Fibroblast of skin of abdomen (primary cell): ENCODE measurements at regions not wholly inside any gene's neighbourhood (a gene's known extent, or its start where the extent isn't known, plus 50 kb on each side); places are given as distances from the start of the nearest gene placed in this dataset.
A peak's percentile ranks its signal among the peaks of the same experiment; 100 is the strongest.
"Not testable (repeated sequence)": the region's sequence is repeated elsewhere in the genome, so short reads cannot be mapped to it uniquely, and the experiment has no call there.

Experiments
- DNase-seq: peaks from one replicate; pipeline ENCODE4 v3.0.0-alpha.2; 2013

DNA sequence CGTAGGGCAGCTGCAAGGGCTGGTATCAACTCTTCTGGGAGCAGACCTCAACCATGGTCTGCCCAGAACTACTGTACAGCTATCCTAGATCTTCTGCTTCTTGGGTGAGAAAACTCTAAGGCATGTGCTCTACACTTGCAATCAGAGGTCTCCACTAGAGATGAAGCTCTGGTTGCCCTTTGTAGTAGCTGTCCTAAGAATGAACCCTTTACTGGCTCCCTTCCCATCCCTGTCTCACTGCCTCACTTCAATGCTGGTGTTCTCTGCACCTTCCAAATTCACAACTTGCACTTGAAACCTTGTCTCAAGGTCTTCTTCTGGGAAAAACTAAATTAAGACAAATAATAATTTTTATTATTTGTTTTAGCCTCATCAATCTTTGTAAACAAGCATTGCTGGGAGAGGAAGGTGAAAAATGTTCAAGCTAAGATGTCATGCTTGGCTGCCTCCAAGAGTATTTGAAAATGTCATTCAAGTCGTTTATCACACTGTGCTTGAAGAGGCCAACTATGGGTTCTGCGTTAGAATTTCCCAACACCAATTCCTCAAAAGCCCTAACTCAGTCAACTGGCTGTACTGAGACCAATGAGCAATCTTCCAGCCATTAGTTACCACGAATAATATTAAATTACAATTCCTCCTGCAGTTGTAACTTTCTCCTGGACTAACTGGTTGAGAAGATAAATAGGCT lies 216.9 kb upstream of the ADRA1D start:
- DNase-seq: no peak

- DNase-seq: no peak
Observed at GRCh38 chr20:4465212-4465611, 216.1 kb upstream of the ADRA1D start.

- not testable (repeated sequence) for DNase-seq
Observed at GRCh38 chr20:4462801-4463200, 213.7 kb upstream of the ADRA1D start.

DNA sequence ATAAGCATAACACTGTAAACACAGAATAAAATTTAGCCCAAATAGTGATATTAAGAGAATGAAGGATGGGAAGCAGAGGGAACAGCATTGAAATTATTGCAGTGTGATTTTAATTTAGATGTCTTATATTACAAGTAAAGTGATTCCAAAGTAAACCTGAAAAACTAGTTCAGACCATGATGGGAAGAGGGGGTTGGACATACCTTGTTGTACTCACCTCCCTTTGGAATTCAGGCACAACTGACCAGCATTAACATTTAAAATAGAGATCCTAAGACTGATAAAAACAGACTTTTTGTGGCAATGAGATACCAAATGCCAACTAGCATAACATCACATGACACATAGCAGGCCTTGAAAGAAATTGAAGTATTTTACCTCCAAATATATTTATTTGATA lies 210.0 kb upstream of the ADRA1D start:
- DNase-seq: no peak

DNA sequence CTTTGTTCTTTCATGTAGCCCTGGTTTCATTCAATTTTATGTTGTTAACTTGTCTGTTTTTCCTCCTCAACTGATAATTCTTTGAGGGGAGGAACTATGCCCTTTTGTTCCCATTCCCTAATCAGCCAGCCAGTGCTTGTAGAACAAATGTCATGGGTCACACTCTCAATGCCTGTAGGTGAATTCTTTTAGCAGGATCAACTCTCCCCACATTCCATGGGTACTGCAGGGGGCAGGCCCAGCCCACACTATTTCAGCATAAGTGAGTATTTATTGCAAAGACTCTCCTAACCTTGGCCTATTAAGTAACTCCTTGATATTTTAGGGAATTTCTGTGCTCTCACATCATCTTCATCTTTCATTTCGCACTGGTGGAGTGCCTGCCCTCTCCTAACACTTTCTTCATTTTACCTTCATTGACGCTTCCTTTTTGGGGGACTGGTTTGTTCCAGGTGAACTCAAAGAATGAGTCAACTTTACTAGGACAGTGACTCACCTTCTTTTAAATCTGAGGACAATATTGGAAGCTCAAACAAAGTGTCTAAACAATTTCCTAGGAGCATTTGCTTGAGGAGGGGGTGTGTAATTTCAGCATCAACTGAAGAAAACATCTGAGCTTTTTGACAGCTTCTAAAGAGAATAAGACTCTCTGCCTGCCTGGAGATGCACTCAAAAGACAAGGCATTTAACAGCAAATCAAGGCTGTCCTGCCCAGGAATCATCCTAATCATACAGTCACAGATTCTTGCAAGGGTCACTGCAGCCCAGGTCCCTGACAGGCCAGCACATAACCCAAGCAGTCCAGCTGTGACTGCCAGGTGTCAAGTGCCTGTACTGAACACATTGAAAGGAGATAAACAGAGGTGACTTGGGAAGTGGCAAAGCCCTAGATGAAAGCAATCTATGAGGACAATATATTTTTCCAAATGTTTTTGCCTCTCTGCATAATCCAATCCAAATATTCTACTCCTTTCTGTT lies 208.8 kb upstream of the ADRA1D start:
- no peak for DNase-seq

- DNase-seq: no peak
Observed at GRCh38 chr20:4455996-4456395, 206.9 kb upstream of the ADRA1D start.

GRCh38 chr20:4455301-4455701 lies 206.2 kb upstream of the ADRA1D start:
- no peak for DNase-seq

DNA sequence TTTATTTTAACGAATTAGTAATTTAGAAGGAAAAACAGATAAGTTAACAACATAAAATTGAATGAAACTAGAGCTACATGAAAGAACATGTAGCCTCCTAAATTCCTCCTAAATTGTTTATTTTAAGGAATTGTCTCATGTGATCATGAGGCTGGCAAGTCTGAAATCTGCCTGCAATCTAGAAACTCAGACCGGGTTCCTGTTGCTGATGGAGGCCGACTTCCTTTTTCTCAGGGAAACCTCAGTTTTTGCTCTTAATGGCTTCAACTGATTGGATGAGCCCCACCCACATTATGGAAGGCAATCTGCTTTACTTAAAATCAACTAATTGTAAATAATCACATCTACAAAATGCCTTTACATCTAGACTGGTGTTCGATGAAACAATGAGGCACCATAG lies 205.0 kb upstream of the ADRA1D start:
- no peak for DNase-seq

DNA sequence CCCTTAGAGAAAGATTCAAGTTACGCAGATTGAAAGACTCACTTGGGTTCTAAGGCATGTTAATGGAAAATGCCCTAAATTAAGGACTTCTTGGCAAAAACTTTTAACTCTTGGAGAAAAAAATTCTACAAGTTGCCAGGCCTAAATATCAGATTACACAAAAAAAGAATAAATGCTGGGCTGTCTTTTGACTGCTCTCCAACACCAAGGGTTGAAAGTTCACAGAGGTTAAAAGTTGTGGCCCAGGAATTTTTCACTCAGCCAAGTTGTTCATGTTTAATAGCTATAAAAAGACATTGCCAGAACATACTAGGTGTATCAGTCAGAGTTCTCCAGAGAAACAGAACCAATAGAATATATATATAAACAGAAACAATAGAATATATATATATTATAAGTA lies 204.3 kb upstream of the ADRA1D start:
- DNase-seq: no peak

DNA sequence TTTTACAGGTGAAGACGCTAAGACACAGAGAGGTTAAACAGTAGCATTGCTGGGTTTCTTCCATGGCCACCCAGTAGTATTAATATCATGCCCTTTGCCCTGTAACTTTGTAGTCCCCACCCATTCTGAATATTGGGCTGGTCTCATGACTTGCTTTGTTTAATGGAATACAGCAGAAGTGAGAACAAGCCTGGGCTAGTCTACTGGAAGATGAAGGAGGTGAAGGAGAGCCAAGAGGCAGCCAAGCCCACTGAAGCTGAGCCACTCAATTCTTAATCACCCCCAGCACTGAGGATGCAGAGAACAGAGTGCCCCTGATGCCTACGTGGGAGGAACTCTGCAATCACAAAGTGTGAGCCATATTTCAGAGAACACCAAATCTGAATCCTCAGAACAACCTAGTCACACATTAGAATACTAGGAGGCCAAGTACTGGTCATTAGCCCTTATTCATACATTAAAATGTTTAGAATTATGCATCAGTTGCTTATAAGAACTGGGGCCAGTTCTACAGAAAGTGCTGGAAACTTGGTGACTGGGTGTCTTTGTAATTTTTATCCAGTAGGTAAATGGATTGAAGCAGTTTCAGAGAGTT lies 202.5 kb upstream of the ADRA1D start:
- DNase-seq: no peak

DNA sequence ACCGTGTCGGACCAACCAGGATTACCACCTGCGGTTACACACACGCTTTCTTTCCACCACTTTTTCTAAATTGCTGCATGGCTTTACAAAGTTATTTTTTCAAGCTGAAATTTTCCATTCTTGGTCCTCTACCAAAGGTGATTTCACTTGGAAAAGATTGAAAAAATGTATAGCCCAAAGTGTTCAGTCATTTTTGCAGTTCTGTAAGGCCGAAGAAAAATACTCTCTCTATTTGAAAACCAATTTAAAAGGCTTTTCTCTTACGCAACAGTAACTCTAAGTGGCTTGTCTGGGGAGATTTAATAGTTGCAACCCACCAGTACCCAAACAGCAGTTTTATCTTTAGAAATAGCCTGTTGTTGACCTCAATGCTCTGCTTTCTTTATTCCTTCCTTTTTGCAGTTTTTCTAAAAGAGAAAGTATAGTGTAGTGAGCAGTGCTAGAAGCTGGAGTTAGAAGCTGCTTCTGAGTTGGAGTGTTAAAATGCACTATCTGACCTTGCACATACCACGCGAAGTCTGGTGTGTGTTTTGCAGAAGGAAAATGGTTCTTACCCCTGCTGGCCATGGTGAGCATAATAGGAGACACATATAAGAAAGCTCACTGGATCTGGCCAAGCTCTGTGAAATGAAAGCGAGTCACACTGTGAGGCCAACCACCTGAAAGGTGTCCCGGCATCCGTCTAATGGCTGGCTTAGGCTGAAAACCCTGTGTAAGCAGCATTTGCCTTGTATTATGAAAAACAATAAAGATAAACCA lies 201.0 kb upstream of the ADRA1D start:
- peak; percentile 57 for DNase-seq

- peak; percentile 40 for DNase-seq
Observed at GRCh38 chr20:4445784-4446183, 196.7 kb upstream of the ADRA1D start.

GRCh38 chr20:4445331-4445730 lies 196.2 kb upstream of the ADRA1D start:
- DNase-seq: no peak

DNA sequence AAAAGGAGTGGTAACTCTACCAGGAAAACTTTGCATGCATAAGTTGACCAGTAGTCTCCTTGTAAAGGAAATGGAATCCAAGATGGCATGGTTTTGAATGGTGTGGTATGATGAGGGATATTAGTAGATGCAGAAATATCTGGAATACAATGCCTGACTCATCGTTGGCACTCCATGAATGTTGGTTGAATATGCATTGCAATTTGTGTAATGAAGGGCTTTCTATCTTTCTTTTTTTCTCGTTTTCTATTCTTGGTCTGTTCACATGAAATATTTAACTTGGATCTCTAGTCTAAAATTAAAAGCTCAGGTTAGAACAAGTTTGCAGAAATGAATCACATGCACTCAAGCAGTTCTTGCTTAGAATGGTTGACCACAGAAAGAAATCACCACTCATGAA lies 195.3 kb upstream of the ADRA1D start:
- DNase-seq: peak; percentile 61

DNA sequence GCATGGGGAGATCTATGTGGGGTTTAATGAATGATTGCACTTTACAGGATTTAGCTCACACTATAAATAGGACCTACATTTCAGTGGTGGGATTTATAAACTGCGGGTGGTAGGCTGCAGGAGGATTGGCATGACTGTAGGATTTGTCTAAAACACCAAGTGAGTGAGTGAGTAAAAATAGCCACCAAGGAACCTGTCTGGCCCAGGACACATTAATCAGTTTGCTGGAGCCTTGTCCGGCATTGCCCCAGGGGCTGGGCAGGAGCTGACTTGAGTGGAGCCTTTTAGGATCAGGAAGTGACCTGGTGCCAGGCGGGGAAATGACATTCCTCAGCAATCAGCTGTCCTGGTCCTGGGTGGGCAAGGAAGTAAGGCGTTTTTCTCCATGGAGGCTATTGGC lies 193.9 kb upstream of the ADRA1D start:
- no peak for DNase-seq

GRCh38 chr20:4441871-4442270 lies 192.8 kb upstream of the ADRA1D start:
- no peak for DNase-seq

DNA sequence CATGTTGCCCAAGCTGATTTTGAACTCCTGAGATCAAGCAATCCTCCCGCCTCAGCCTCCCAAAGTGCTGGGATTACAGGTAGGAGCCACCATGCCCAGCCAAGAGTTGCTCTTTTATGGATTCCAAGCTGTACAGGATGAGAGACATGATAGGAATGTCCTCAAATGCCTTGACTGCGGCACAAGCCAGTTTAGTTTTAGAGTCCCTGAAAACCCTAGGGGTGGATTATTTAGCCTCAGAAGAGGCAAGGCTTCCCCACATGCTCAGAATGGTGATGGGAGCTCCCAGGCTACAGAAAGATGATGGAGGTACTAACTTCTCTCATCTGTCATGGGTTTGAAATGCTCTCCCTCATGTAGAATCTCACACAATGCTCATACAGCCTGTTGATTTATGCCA lies 192.1 kb upstream of the ADRA1D start:
- DNase-seq: no peak

- DNase-seq: no peak
Observed at GRCh38 chr20:4439461-4439860, 190.4 kb upstream of the ADRA1D start.

- DNase-seq: no peak
Observed at GRCh38 chr20:4437131-4437530, 188.0 kb upstream of the ADRA1D start.

DNA sequence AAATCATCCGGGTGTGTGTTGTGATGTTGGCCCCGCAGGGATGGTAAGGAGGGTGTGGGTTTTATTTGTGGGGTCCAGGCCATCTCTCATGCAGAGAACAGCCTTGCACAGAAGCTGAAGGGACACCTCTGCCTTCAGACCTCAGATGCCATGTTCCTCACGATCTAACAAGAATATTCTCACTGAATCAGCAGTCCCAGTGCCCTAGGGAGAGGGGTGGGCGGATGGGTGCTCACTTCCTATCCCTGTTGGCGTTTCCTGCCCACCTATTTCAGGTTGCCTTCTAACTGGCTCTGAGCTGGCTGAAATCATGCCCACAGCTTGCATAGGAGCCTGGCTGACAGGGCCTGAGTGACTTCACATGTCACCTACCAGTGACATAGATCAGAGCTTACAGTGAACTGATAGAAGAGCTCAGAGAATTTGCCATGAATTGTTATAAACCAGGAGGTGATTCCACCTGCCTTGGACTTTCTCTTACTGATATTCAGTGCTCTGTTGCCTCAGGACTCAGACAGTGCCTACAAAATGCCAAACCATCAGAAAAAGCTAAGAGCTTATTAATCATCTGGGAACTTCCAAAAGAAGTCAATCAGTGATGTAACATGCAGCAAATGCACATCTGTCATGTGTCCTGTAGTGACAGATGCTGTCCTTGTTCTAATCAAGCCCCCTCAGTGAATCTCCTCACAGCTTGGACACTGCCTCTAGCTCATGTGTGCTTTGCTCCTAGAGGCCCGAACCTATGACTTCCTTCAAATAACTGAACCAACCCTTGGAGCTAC lies 186.8 kb upstream of the ADRA1D start:
- peak; percentile 21 for DNase-seq

DNA sequence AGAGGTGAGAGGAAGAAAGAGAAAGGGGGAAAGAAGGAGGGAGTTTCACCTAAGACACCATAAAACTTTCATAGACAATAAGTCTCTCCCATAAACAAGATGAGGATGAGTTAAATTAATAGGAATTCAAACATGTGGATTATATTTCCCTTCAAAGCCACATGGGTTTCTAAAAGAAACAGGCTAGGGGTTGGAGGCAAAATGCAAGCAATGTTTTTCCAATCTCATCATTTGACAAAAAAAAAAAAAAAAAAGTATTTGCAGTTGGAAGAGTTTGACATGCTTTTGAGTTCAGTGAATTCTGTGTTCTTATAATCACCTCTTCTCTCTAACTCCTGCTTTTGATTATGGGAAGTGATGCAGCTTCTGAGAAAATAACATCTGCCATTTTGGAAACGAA lies 186.1 kb upstream of the ADRA1D start:
- DNase-seq: peak; percentile 92

DNA sequence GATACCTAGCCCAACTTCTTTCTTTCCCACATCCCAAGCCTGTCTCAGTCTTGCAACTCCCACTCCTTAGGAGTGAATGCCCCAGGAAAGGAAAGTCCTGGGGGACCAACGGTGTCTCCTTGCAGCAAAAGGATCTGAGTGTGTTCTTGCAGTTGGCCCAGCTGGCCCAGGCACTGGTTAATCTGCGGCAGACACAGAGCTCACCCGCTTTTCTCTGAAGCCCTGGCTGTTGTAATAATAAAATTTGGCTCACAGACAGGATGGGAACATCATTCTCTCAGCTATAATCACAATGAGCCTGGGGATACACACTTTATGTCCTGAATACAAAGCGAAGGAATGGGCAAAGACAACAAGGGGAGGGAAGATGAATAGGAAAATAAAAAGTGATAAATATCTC lies 185.6 kb upstream of the ADRA1D start:
- peak; percentile 62 for DNase-seq
